Epithelial cell of proximal tubule (primary cell): ENCODE measurements at regions not wholly inside any gene's neighbourhood (a gene's known extent, or its start where the extent isn't known, plus 50 kb on each side); places are given as distances from the start of the nearest gene placed in this dataset.
"Not testable (repeated sequence)": the region's sequence is repeated elsewhere in the genome, so short reads cannot be mapped to it uniquely, and the experiment has no call there.

Source experiments
- DNase-seq: peaks from one replicate; pipeline ENCODE4 v3.0.0-alpha.2; 2011; ENCODE audit warnings: low read depth
- H3K4me3 ChIP-seq: 2 replicates; pipeline ENCODE4 v1.5.1; 2011; ENCODE audit warnings: low read depth, mild to moderate bottlenecking, low read length
- CTCF ChIP-seq: conservative IDR thresholded peaks from 2 replicates; pipeline ENCODE4 v1.5.1; 2012; ENCODE audit warnings: low read depth, mild to moderate bottlenecking, low read length

- no peak overlapping the region for H3K4me3 ChIP-seq
- DNase-seq, result no peak
- no peak for TF ChIP-seq CTCF
These were observed 1055.1 kb upstream of the PCDH10 start for GRCh38 chr4:132094017-132094416.

GRCh38 chr4:132097041-132097440 lies 1052.1 kb upstream of the PCDH10 start:
- DNase-seq, result no peak
- TF ChIP-seq CTCF, result no peak
- no peak overlapping the region for H3K4me3 ChIP-seq

- no peak for TF ChIP-seq CTCF
- H3K4me3 ChIP-seq, result no peak overlapping the region
- no peak for DNase-seq
These were observed 1047.6 kb upstream of the PCDH10 start for GRCh38 chr4:132101526-132101925.

GRCh38 chr4:132108784-132109183 lies 1040.3 kb upstream of the PCDH10 start:
- no peak for TF ChIP-seq CTCF
- no peak for DNase-seq
- no peak overlapping the region for H3K4me3 ChIP-seq

- no peak overlapping the region for H3K4me3 ChIP-seq
- DNase-seq, result no peak
- no peak for TF ChIP-seq CTCF
These were observed 1034.2 kb upstream of the PCDH10 start for GRCh38 chr4:132114885-132115284.

GRCh38 chr4:132122741-132123140 lies 1026.4 kb upstream of the PCDH10 start:
- not testable (repeated sequence) for H3K4me3 ChIP-seq, DNase-seq

GRCh38 chr4:132123870-132124623 lies 1025.0 kb upstream of the PCDH10 start:
- DNase-seq, result peak; percentile 27
- no peak overlapping the region for H3K4me3 ChIP-seq
- no peak for TF ChIP-seq CTCF

- DNase-seq, result no peak
- H3K4me3 ChIP-seq, result no peak overlapping the region
- TF ChIP-seq CTCF, result no peak
These were observed 1024.5 kb upstream of the PCDH10 start for GRCh38 chr4:132124624-132124974.
